ENCODE measurements at regions not wholly inside any gene's neighbourhood (a gene's known extent, or its start where the extent isn't known, plus 50 kb on each side); places are given as distances from the start of the nearest gene placed in this dataset.

GRCh38 chr1:5274527-5274926 is 620.1 kb downstream of the AJAP1 start:
- Histone ChIP-seq H3K4me3 (ENCODE audit: low read depth, low read length) (no peak overlapping the region), H3K4me1 (ENCODE audit: control insufficient read depth, insufficient read depth, low read length) (peaks cover 19% of the 10 kb centered on the region), H3K27ac (ENCODE audit: low read depth, low read length) (no peak overlapping the region), H3K36me3 (ENCODE audit: control insufficient read depth, insufficient read depth, low read length) (no peaks in the 10 kb centered on the region), H3K9ac (ENCODE audit: low read length) (no peak overlapping the region), H3K9me3 (ENCODE audit: control insufficient read depth, insufficient read depth, low read depth, low read length) (no peaks in the 10 kb centered on the region), H3K27me3 (ENCODE audit: control insufficient read depth, insufficient read depth, low read length) (no peaks in the 10 kb centered on the region)

- Histone ChIP-seq H3K36me3 (ENCODE audit: control insufficient read depth, insufficient read depth, low read length) (no peaks in the 10 kb centered on the region), H3K27me3 (ENCODE audit: control insufficient read depth, insufficient read depth, low read length) (no peaks in the 10 kb centered on the region), H3K9me3 (ENCODE audit: control insufficient read depth, insufficient read depth, low read depth, low read length) (peaks cover 5% of the 10 kb centered on the region; the same call in 1 of the 2 replicates), H3K4me3 (ENCODE audit: low read depth, low read length) (no peak overlapping the region), H3K27ac (ENCODE audit: low read depth, low read length) (no peak overlapping the region), H3K9ac (ENCODE audit: low read length) (no peak overlapping the region), H3K4me1 (ENCODE audit: control insufficient read depth, insufficient read depth, low read length) (peaks cover 19% of the 10 kb centered on the region)
Measured at GRCh38 chr1:5273280-5274003, 619.0 kb downstream of the AJAP1 start.

GRCh38 chr1:5272325-5272724 is 617.9 kb downstream of the AJAP1 start:
- H3K9ac ChIP-seq (ENCODE audit: low read length) = no peak overlapping the region
- H3K4me3 ChIP-seq (ENCODE audit: low read depth, low read length) = no peak overlapping the region
- no peaks in the 10 kb centered on the region for H3K36me3 ChIP-seq (ENCODE audit: control insufficient read depth, insufficient read depth, low read length)
- peaks cover 24% of the 10 kb centered on the region for H3K4me1 ChIP-seq (ENCODE audit: control insufficient read depth, insufficient read depth, low read length)
- H3K27ac ChIP-seq (ENCODE audit: low read depth, low read length) = no peak overlapping the region
- H3K27me3 ChIP-seq (ENCODE audit: control insufficient read depth, insufficient read depth, low read length) = no peaks in the 10 kb centered on the region
- H3K9me3 ChIP-seq (ENCODE audit: control insufficient read depth, insufficient read depth, low read depth, low read length) = peaks cover 5% of the 10 kb centered on the region; the same call in 1 of the 2 replicates

GRCh38 chr1:5271264-5271663 is 616.9 kb downstream of the AJAP1 start:
- peaks cover 29% of the 10 kb centered on the region for H3K4me1 ChIP-seq (ENCODE audit: control insufficient read depth, insufficient read depth, low read length)
- H3K36me3 ChIP-seq (ENCODE audit: control insufficient read depth, insufficient read depth, low read length) = no peaks in the 10 kb centered on the region
- H3K4me3 ChIP-seq (ENCODE audit: low read depth, low read length) = no peak overlapping the region
- no peak overlapping the region for H3K27ac ChIP-seq (ENCODE audit: low read depth, low read length)
- H3K9me3 ChIP-seq (ENCODE audit: control insufficient read depth, insufficient read depth, low read depth, low read length) = peaks cover 5% of the 10 kb centered on the region; the same call in 1 of the 2 replicates
- H3K27me3 ChIP-seq (ENCODE audit: control insufficient read depth, insufficient read depth, low read length) = no peaks in the 10 kb centered on the region
- H3K9ac ChIP-seq (ENCODE audit: low read length) = no peak overlapping the region

- Histone ChIP-seq H3K9ac (ENCODE audit: low read length) (no peak overlapping the region), H3K27ac (ENCODE audit: low read depth, low read length) (no peak overlapping the region), H3K36me3 (ENCODE audit: control insufficient read depth, insufficient read depth, low read length) (no peaks in the 10 kb centered on the region), H3K4me3 (ENCODE audit: low read depth, low read length) (no peak overlapping the region), H3K27me3 (ENCODE audit: control insufficient read depth, insufficient read depth, low read length) (no peaks in the 10 kb centered on the region), H3K9me3 (ENCODE audit: control insufficient read depth, insufficient read depth, low read depth, low read length) (peaks cover 5% of the 10 kb centered on the region; the same call in 1 of the 2 replicates), H3K4me1 (ENCODE audit: control insufficient read depth, insufficient read depth, low read length) (peaks cover 25% of the 10 kb centered on the region)
Measured at GRCh38 chr1:5269901-5270300, 615.5 kb downstream of the AJAP1 start.

- H3K9me3 ChIP-seq (ENCODE audit: control insufficient read depth, insufficient read depth, low read depth, low read length) = peaks cover 17% of the 10 kb centered on the region
- no peaks in the 10 kb centered on the region for H3K36me3 ChIP-seq (ENCODE audit: control insufficient read depth, insufficient read depth, low read length)
- H3K4me1 ChIP-seq (ENCODE audit: control insufficient read depth, insufficient read depth, low read length) = peaks cover 10% of the 10 kb centered on the region
- H3K4me3 ChIP-seq (ENCODE audit: low read depth, low read length) = no peak overlapping the region
- H3K27me3 ChIP-seq (ENCODE audit: control insufficient read depth, insufficient read depth, low read length) = no peaks in the 10 kb centered on the region
- no peak overlapping the region for H3K27ac ChIP-seq (ENCODE audit: low read depth, low read length)
- H3K9ac ChIP-seq (ENCODE audit: low read length) = no peak overlapping the region
Measured at GRCh38 chr1:5267603-5268235, 613.3 kb downstream of the AJAP1 start.

- Histone ChIP-seq H3K27me3 (ENCODE audit: control insufficient read depth, insufficient read depth, low read length) (no peaks in the 10 kb centered on the region), H3K9ac (ENCODE audit: low read length) (no peak overlapping the region), H3K27ac (ENCODE audit: low read depth, low read length) (no peak overlapping the region), H3K4me3 (ENCODE audit: low read depth, low read length) (no peak overlapping the region), H3K9me3 (ENCODE audit: control insufficient read depth, insufficient read depth, low read depth, low read length) (peaks cover 19% of the 10 kb centered on the region), H3K36me3 (ENCODE audit: control insufficient read depth, insufficient read depth, low read length) (no peaks in the 10 kb centered on the region), H3K4me1 (ENCODE audit: control insufficient read depth, insufficient read depth, low read length) (peaks cover 10% of the 10 kb centered on the region)
Measured at GRCh38 chr1:5265438-5266075, 611.1 kb downstream of the AJAP1 start.

GRCh38 chr1:5264476-5264875 is 610.1 kb downstream of the AJAP1 start:
- H3K4me3 ChIP-seq (ENCODE audit: low read depth, low read length) = no peak overlapping the region
- no peaks in the 10 kb centered on the region for H3K27me3 ChIP-seq (ENCODE audit: control insufficient read depth, insufficient read depth, low read length)
- no peaks in the 10 kb centered on the region for H3K36me3 ChIP-seq (ENCODE audit: control insufficient read depth, insufficient read depth, low read length)
- H3K27ac ChIP-seq (ENCODE audit: low read depth, low read length) = no peak overlapping the region
- H3K9me3 ChIP-seq (ENCODE audit: control insufficient read depth, insufficient read depth, low read depth, low read length) = peaks cover 28% of the 10 kb centered on the region
- H3K9ac ChIP-seq (ENCODE audit: low read length) = no peak overlapping the region
- H3K4me1 ChIP-seq (ENCODE audit: control insufficient read depth, insufficient read depth, low read length) = peaks cover 10% of the 10 kb centered on the region

GRCh38 chr1:5256793-5257192 is 602.4 kb downstream of the AJAP1 start:
- H3K4me1 ChIP-seq (ENCODE audit: control insufficient read depth, insufficient read depth, low read length) = no peaks in the 10 kb centered on the region
- no peak overlapping the region for H3K4me3 ChIP-seq (ENCODE audit: low read depth, low read length)
- H3K27ac ChIP-seq (ENCODE audit: low read depth, low read length) = no peak overlapping the region
- no peaks in the 10 kb centered on the region for H3K36me3 ChIP-seq (ENCODE audit: control insufficient read depth, insufficient read depth, low read length)
- peaks cover 24% of the 10 kb centered on the region for H3K9me3 ChIP-seq (ENCODE audit: control insufficient read depth, insufficient read depth, low read depth, low read length)
- no peak overlapping the region for H3K9ac ChIP-seq (ENCODE audit: low read length)
- H3K27me3 ChIP-seq (ENCODE audit: control insufficient read depth, insufficient read depth, low read length) = no peaks in the 10 kb centered on the region

- H3K36me3 ChIP-seq (ENCODE audit: control insufficient read depth, insufficient read depth, low read length) = no peaks in the 10 kb centered on the region
- H3K4me1 ChIP-seq (ENCODE audit: control insufficient read depth, insufficient read depth, low read length) = no peaks in the 10 kb centered on the region
- no peak overlapping the region for H3K4me3 ChIP-seq (ENCODE audit: low read depth, low read length)
- no peak overlapping the region for H3K9ac ChIP-seq (ENCODE audit: low read length)
- H3K27ac ChIP-seq (ENCODE audit: low read depth, low read length) = no peak overlapping the region
- no peaks in the 10 kb centered on the region for H3K27me3 ChIP-seq (ENCODE audit: control insufficient read depth, insufficient read depth, low read length)
- H3K9me3 ChIP-seq (ENCODE audit: control insufficient read depth, insufficient read depth, low read depth, low read length) = peaks cover 18% of the 10 kb centered on the region
Measured at GRCh38 chr1:5254975-5255374, 600.6 kb downstream of the AJAP1 start.

- no peaks in the 10 kb centered on the region for H3K36me3 ChIP-seq (ENCODE audit: control insufficient read depth, insufficient read depth, low read length)
- peaks cover 11% of the 10 kb centered on the region for H3K9me3 ChIP-seq (ENCODE audit: control insufficient read depth, insufficient read depth, low read depth, low read length)
- H3K27me3 ChIP-seq (ENCODE audit: control insufficient read depth, insufficient read depth, low read length) = no peaks in the 10 kb centered on the region
- no peak overlapping the region for H3K27ac ChIP-seq (ENCODE audit: low read depth, low read length)
- no peak overlapping the region for H3K4me3 ChIP-seq (ENCODE audit: low read depth, low read length)
- no peak overlapping the region for H3K9ac ChIP-seq (ENCODE audit: low read length)
- no peaks in the 10 kb centered on the region for H3K4me1 ChIP-seq (ENCODE audit: control insufficient read depth, insufficient read depth, low read length)
Measured at GRCh38 chr1:5254131-5254725, 599.8 kb downstream of the AJAP1 start.

Data from HUES6 (cell line).